Vagina (tissue), 2 donors: ENCODE measurements at regions not wholly inside any gene's neighbourhood (a gene's known extent, or its start where the extent isn't known, plus 50 kb on each side); places are given as distances from the start of the nearest gene placed in this dataset.

Experiments
- CTCF ChIP-seq, 3 experiments: fragments of 450-650 bp in 2 of 3; fragments of 200-600 bp in 1 of 3; sonication (generic) in 1 of 3; IDR thresholded peaks; one replicate each; pipeline ENCODE4 v1.5.1; 2017 to 2019; ENCODE audit warnings: antibody characterized with exemption in 3 of 3, mild to moderate bottlenecking in 2 of 3, moderate library complexity in 2 of 3
- POLR2A ChIP-seq, 2 donors: fragments of 450-650 bp; IDR thresholded peaks; one replicate each; pipeline ENCODE4 v1.6.1; 2017; ENCODE audit warnings: antibody characterized with exemption in 2 of 2, mild to moderate bottlenecking in 2 of 2, moderate library complexity in 2 of 2

DNA sequence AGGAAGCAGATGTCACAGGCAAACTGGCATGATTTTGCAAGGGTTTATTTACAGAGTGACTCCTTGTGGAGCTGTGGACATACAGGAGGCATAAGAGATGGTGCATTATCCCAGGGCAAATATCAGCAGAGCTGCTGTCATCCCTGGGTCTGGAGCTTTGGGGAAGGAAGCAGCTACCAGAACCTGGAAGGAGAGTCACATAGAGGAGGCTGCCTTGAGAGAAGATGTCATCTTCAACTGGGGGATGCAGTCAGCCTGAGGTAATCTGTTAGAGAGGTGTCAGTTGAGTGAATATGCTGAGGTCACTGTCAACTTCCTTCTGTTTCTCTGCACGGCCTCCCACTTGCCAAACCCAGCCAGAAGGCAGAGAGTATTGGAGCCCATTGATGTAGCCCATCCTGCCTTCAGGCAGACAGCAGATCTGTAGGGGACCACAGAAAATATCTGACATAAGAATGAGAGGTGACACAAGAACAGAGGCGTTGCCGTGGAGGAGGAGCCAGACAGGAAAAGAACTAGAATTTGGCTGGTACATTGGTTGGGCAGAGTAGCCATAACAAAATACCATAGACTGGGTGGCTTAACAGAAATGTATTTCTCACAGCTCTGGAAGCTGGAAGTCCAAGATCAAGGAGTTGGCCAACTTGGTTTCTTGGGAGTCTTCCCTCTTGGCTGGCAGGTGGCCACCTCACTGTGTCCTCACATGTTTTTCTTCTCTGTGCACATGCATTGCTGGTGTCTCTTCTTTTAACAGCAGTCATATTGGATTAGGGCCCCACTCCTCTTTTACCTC, 102.8 kb downstream of the SNX18 start:
- TF ChIP-seq POLR2A (IDR thresholded peaks at IDR 0.05) = no peak
- no peak for TF ChIP-seq CTCF (IDR thresholded peaks at IDR 0.05)
